ENCODE measurements at regions not wholly inside any gene's neighbourhood (a gene's known extent, or its start where the extent isn't known, plus 50 kb on each side); places are given as distances from the start of the nearest gene placed in this dataset.

DNA sequence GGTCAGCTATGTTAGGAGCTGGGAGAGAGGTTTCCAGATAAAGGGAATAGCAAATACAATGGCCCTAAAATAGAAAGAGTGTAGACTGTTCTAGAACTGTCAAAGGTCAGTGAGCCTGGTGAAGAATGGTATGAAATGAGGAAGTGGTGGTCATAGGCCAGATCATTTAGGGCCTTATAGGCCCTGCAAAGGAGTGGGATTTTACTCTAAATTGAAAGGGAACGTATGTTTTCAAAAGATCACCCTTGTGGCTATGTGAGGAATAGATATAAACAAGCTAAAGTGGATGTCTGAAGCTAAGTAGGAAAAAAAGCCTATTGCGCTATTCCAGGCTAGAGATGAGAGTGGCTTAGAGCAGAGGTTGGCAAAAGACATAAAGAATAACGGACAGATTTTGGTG is 70.7 kb upstream of the TDRD3 start:
- no peak overlapping the region for H3K4me3 ChIP-seq
- H3K36me3 ChIP-seq, result no peaks in the 10 kb centered on the region
- H3K27me3 ChIP-seq, result no peaks in the 10 kb centered on the region
- peaks cover 3% of the 10 kb centered on the region; the same call in 1 of the 2 replicates for H3K4me1 ChIP-seq
- no peak overlapping the region for H3K27ac ChIP-seq
- no peaks in the 10 kb centered on the region for H3K9me3 ChIP-seq (replicated peaks)
- no peak for DNase-seq

- no peak overlapping the region for H3K27ac ChIP-seq
- no peaks in the 10 kb centered on the region for H3K36me3 ChIP-seq
- H3K4me1 ChIP-seq, result peaks cover 3% of the 10 kb centered on the region; the same call in 1 of the 2 replicates
- H3K9me3 ChIP-seq (replicated peaks), result no peaks in the 10 kb centered on the region
- H3K27me3 ChIP-seq, result no peaks in the 10 kb centered on the region
- H3K4me3 ChIP-seq, result no peak overlapping the region
- DNase-seq, result no peak
These were observed 69.5 kb upstream of the TDRD3 start for GRCh38 chr13:60327511-60327910.

GRCh38 chr13:60328073-60328472 is 68.9 kb upstream of the TDRD3 start:
- DNase-seq, result no peak
- H3K27me3 ChIP-seq, result no peaks in the 10 kb centered on the region
- H3K27ac ChIP-seq, result no peak overlapping the region

DNA sequence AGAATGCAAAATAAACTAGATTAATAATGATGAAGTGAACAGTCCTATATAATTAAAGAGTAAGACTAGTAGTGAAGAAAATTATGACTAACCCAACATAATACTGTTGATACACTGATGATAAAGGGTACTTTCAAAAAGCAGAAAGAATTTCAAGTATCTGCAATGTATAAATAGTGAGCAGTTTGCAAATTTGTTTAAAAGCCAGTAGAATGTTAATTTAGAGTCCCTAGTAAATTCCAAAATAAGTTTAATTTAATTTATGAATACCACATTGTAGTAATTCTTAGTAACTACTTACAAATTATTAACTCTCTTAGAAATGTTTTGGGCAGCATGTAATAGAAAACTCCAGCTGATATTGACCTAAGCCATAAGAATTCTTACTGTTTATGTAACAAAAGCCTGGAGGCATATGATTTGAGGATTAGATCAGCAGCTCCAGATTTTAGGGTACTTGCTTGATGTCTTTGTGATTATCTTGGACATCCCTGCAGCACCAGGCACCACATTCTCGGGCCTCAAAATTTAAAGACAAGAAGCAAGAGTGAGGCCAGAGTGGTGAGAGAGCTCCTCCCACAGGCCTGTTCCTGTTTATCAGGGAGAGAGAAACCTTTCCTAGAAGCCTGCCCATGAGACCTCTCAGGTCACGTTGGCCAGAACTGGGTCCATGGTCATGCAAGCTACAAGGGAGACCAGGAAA is 67.6 kb upstream of the TDRD3 start:
- peaks cover 4% of the 10 kb centered on the region for H3K4me1 ChIP-seq
- H3K27ac ChIP-seq, result no peak overlapping the region
- no peaks in the 10 kb centered on the region for H3K36me3 ChIP-seq
- peak; percentile 41 to 56 for DNase-seq
- H3K27me3 ChIP-seq, result no peaks in the 10 kb centered on the region
- H3K4me3 ChIP-seq, result no peak overlapping the region
- 0 out of 2 replicates have a peak, but pooled peaks cover 5% of the 10 kb centered on the region for H3K9me3 ChIP-seq (replicated peaks)

More at GRCh38 chr13:60328073-60328472, 68.9 kb upstream of the TDRD3 start:
- Histone ChIP-seq H3K4me3 (no peak overlapping the region), H3K9me3 (replicated peaks) (0 out of 2 replicates have a peak, but pooled peaks cover 3% of the 10 kb centered on the region), H3K36me3 (no peaks in the 10 kb centered on the region), H3K4me1 (peaks cover 3% of the 10 kb centered on the region; the same call in 1 of the 2 replicates)

GRCh38 chr13:60331249-60332012 is 65.6 kb upstream of the TDRD3 start:
- DNase-seq, result no peak
- no peak overlapping the region for H3K27ac ChIP-seq
- H3K36me3 ChIP-seq, result no peaks in the 10 kb centered on the region
- H3K4me3 ChIP-seq, result no peak overlapping the region
- no peaks in the 10 kb centered on the region for H3K27me3 ChIP-seq
- peaks cover 8% of the 10 kb centered on the region for H3K4me1 ChIP-seq
- 0 out of 2 replicates have a peak, but pooled peaks cover 5% of the 10 kb centered on the region for H3K9me3 ChIP-seq (replicated peaks)

DNA sequence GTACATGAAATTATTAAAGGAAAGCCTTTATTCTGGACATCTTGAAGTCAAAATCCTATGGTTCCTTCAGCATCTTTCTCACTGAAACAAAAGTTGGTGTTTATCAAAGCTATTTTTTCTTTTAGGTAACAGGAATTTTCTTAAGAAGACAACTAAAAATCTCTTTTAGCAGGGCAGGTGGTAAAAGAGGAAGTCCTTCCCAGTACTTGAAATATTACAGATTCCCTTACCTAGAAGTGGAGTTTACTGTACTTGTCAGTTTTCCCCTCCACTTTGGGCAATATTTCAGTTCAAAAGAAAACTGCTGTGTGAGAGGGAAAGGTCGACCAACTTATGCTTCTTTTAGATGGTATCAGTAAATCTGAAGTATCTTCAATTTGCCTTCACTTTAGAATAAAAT is 64.3 kb upstream of the TDRD3 start:
- Histone ChIP-seq H3K27me3 (no peaks in the 10 kb centered on the region), H3K27ac (no peak overlapping the region), H3K4me3 (no peak overlapping the region), H3K36me3 (no peaks in the 10 kb centered on the region), H3K9me3 (replicated peaks) (0 out of 2 replicates have a peak, but pooled peaks cover 5% of the 10 kb centered on the region), H3K4me1 (peaks cover 8% of the 10 kb centered on the region)
- no peak for DNase-seq

DNA sequence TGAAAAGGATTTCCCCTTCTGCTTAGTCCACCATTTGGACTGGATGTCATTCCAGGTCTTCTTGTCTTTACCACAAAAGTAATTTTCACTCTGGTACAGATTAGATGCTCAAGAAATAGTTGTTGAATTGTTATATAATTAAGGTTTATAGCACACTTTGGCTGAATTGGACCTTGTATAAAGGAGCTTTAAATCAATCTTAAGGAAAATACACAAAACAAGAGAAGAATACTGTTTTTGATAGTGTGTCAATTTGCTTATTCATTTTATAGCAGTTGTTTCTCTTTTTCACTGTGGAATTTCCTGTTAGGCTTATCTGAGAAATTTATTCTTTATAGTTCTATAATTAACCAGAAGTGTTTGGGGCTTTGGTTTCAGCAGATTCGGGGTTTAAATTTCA is 62.7 kb upstream of the TDRD3 start:
- Histone ChIP-seq H3K27ac (no peak overlapping the region), H3K27me3 (no peaks in the 10 kb centered on the region), H3K9me3 (replicated peaks) (0 out of 2 replicates have a peak, but pooled peaks cover 5% of the 10 kb centered on the region), H3K4me3 (no peak overlapping the region), H3K4me1 (peaks cover 6% of the 10 kb centered on the region), H3K36me3 (no peaks in the 10 kb centered on the region)
- no peak for DNase-seq

GRCh38 chr13:60335531-60335930 is 61.5 kb upstream of the TDRD3 start:
- Histone ChIP-seq H3K9me3 (replicated peaks) (0 out of 2 replicates have a peak, but pooled peaks cover 5% of the 10 kb centered on the region), H3K4me3 (no peak overlapping the region), H3K27ac (no peak overlapping the region), H3K27me3 (no peaks in the 10 kb centered on the region), H3K4me1 (peaks cover 5% of the 10 kb centered on the region), H3K36me3 (no peaks in the 10 kb centered on the region)
- peak in 1 of 2 experiments; percentile 22 for DNase-seq

DNA sequence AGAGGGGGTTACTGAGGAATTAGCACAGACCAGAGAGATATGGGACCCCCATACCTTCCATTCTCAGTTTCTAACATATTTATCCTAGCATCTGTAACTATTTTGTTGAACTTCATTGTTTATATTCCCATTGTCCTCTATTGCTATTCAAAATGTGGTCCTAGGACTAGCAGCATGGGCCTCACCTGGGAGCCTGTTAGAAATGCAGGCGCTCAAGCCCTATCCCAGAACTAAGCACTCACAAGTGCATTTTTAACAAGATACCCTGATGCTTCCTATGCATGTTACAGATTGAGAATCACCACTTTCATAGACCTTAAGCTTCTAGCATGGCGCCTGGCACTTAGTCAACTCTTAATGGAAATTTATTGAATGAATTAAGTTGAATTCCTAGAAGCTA is 58.3 kb upstream of the TDRD3 start:
- no peak for DNase-seq
- H3K27me3 ChIP-seq, result no peaks in the 10 kb centered on the region
- H3K9me3 ChIP-seq (replicated peaks), result no peaks in the 10 kb centered on the region
- peaks cover 5% of the 10 kb centered on the region for H3K4me1 ChIP-seq
- no peak overlapping the region for H3K27ac ChIP-seq
- H3K36me3 ChIP-seq, result no peaks in the 10 kb centered on the region
- H3K4me3 ChIP-seq, result no peak overlapping the region

GRCh38 chr13:60343978-60344377 is 53.0 kb upstream of the TDRD3 start:
- no peak for DNase-seq

GRCh38 chr13:60347174-60347573 is 49.8 kb upstream of the TDRD3 start:
- DNase-seq, result no peak
- Histone ChIP-seq H3K4me3 (no peak overlapping the region), H3K4me1 (peaks cover 3% of the 10 kb centered on the region; the same call in 1 of the 2 replicates), H3K9me3 (replicated peaks) (no peaks in the 10 kb centered on the region), H3K36me3 (no peaks in the 10 kb centered on the region), H3K27ac (no peak overlapping the region), H3K27me3 (no peaks in the 10 kb centered on the region)

More at GRCh38 chr13:60343978-60344377, 53.0 kb upstream of the TDRD3 start:
- Histone ChIP-seq H3K27ac (no peak overlapping the region), H3K36me3 (no peaks in the 10 kb centered on the region), H3K27me3 (no peaks in the 10 kb centered on the region), H3K4me3 (no peak overlapping the region), H3K4me1 (no peaks in the 10 kb centered on the region), H3K9me3 (replicated peaks) (no peaks in the 10 kb centered on the region)
